GM12891 (cell line): ENCODE measurements at regions not wholly inside any gene's neighbourhood (a gene's known extent, or its start where the extent isn't known, plus 50 kb on each side); places are given as distances from the start of the nearest gene placed in this dataset.

Experiments used
- DNase-seq: peaks from one replicate; pipeline ENCODE4 v3.0.0; 2011; ENCODE audit warnings: low spot score; ENCODE audit not compliant: insufficient read length
- FAIRE-seq: peaks from 2 replicates; lab custom pipeline; 2011; peaks lifted over from hg19 to GRCh38; lab: Jason Lieb, UNC
- PAX5 ChIP-seq: IDR thresholded peaks from 2 replicates; pipeline ENCODE4 v1.6.1; 2011; ENCODE audit warnings: low read length, moderate library complexity, mild to moderate bottlenecking; ENCODE audit not compliant: insufficient read depth, severe bottlenecking
- POLR2A ChIP-seq: IDR thresholded peaks from 2 replicates; pipeline ENCODE4 v1.6.1; 2011; ENCODE audit warnings: low read depth, low read length, control low read depth
- POLR2AphosphoS5 ChIP-seq: IDR thresholded peaks from 2 replicates; pipeline ENCODE4 v1.6.1; 2011; ENCODE audit warnings: low read depth, low read length, control low read depth
- POU2F2 ChIP-seq: IDR thresholded peaks from 2 replicates; pipeline ENCODE4 v1.6.1; 2011; ENCODE audit warnings: low read depth, mild to moderate bottlenecking, control low read depth, low read length, moderate library complexity
- SPI1 ChIP-seq: IDR thresholded peaks from 2 replicates; pipeline ENCODE4 v1.6.1; 2011; ENCODE audit warnings: low read depth, low read length, control low read depth
- TAF1 ChIP-seq: IDR thresholded peaks from 2 replicates; pipeline ENCODE4 v1.6.1; 2011; ENCODE audit warnings: low read depth, low read length, control low read depth

- no peak for TF ChIP-seq POLR2AphosphoS5
- no peak for TF ChIP-seq POU2F2
- no peak for TF ChIP-seq SPI1
- TF ChIP-seq POLR2A: no peak
- TF ChIP-seq PAX5: no peak
- TF ChIP-seq TAF1: no peak
- FAIRE-seq (no peak), DNase-seq (no peak)
Measured at GRCh38 chr16:5508371-5508770, 410.8 kb upstream of the EEF2KMT start.

GRCh38 chr16:5506021-5506420 is 408.4 kb upstream of the EEF2KMT start:
- no peak for TF ChIP-seq TAF1
- no peak for TF ChIP-seq SPI1
- FAIRE-seq (no peak), DNase-seq (no peak)

- DNase-seq (no peak), FAIRE-seq (no peak)
- no peak for TF ChIP-seq POLR2A
Measured at GRCh38 chr16:5505091-5505887, 407.7 kb upstream of the EEF2KMT start.

- TF ChIP-seq POLR2A: no peak
- TF ChIP-seq SPI1: no peak
- TF ChIP-seq PAX5: no peak
- no peak for TF ChIP-seq TAF1
- TF ChIP-seq POU2F2: no peak
- no peak for TF ChIP-seq POLR2AphosphoS5
- FAIRE-seq (no peak), DNase-seq (no peak)
Measured at GRCh38 chr16:5504064-5504781, 406.6 kb upstream of the EEF2KMT start.

GRCh38 chr16:5502944-5503343 is 405.3 kb upstream of the EEF2KMT start:
- no peak for FAIRE-seq
- no peak for DNase-seq
- TF ChIP-seq TAF1 (no peak), SPI1 (no peak), POLR2A (no peak), POLR2AphosphoS5 (no peak), PAX5 (no peak), POU2F2 (no peak)

GRCh38 chr16:5502467-5502869 is 404.9 kb upstream of the EEF2KMT start:
- no peak for FAIRE-seq
- no peak for TF ChIP-seq SPI1
- no peak for TF ChIP-seq POLR2A
- TF ChIP-seq POLR2AphosphoS5: no peak
- TF ChIP-seq TAF1: no peak
- TF ChIP-seq POU2F2: no peak
- no peak for TF ChIP-seq PAX5
- DNase-seq: no peak

GRCh38 chr16:5500526-5500925 is 402.9 kb upstream of the EEF2KMT start:
- no peak for FAIRE-seq
- no peak for DNase-seq

GRCh38 chr16:5498562-5498961 is 401.0 kb upstream of the EEF2KMT start:
- FAIRE-seq (no peak), DNase-seq (no peak)
- no peak for TF ChIP-seq POLR2A
- no peak for TF ChIP-seq SPI1

More at GRCh38 chr16:5500526-5500925, 402.9 kb upstream of the EEF2KMT start:
- TF ChIP-seq SPI1 (no peak), POU2F2 (no peak), POLR2AphosphoS5 (no peak), POLR2A (no peak), PAX5 (no peak), TAF1 (no peak)

- TF ChIP-seq POU2F2: no peak
- no peak for TF ChIP-seq POLR2AphosphoS5
- no peak for TF ChIP-seq SPI1
- DNase-seq (no peak), FAIRE-seq (no peak)
Measured at GRCh38 chr16:5496013-5496412, 398.4 kb upstream of the EEF2KMT start.

- TF ChIP-seq POLR2AphosphoS5 (no peak), SPI1 (no peak), POU2F2 (no peak), PAX5 (no peak), POLR2A (no peak)
- DNase-seq (peak; percentile 22), FAIRE-seq (no peak)
Measured at GRCh38 chr16:5490499-5490898, 392.9 kb upstream of the EEF2KMT start.
